Osteoblast (primary cell): ENCODE measurements at regions not wholly inside any gene's neighbourhood (a gene's known extent, or its start where the extent isn't known, plus 50 kb on each side); places are given as distances from the start of the nearest gene placed in this dataset.
"Not testable (repeated sequence)": the region's sequence is repeated elsewhere in the genome, so short reads cannot be mapped to it uniquely, and the experiment has no call there.

ENCODE experiments used
- DNase-seq: peaks from one replicate; pipeline ENCODE4 v3.0.0; 2011; ENCODE audit warnings: low spot score, mixed read lengths; ENCODE audit not compliant: insufficient read length; ENCODE audit errors: missing footprints
- H2AFZ ChIP-seq: 2 replicates; pipeline ENCODE4 v1.6.0; 2011; ENCODE audit warnings: mild to moderate bottlenecking, low read length
- H3K27ac ChIP-seq: 2 replicates; pipeline ENCODE4 v1.5.1; 2011; ENCODE audit warnings: mild to moderate bottlenecking, low read depth, low read length, moderate library complexity
- H3K27me3 ChIP-seq: 2 replicates; pipeline ENCODE4 v1.6.0; 2012; ENCODE audit warnings: mild to moderate bottlenecking, control low read depth, inconsistent platforms, low read length, moderate library complexity; ENCODE audit not compliant: insufficient read depth
- H3K36me3 ChIP-seq: 2 replicates; pipeline ENCODE4 v1.5.1; 2011; ENCODE audit warnings: mild to moderate bottlenecking, low read length, control low read depth, moderate library complexity; ENCODE audit not compliant: insufficient read depth
- H3K4me1 ChIP-seq: 2 replicates; pipeline ENCODE4 v1.5.1; 2011; ENCODE audit warnings: mild to moderate bottlenecking, low read length, control low read depth, moderate library complexity; ENCODE audit not compliant: insufficient read depth
- H3K4me2 ChIP-seq: 2 replicates; pipeline ENCODE4 v1.6.0; 2011; ENCODE audit warnings: mild to moderate bottlenecking, low read length; ENCODE audit not compliant: insufficient read depth
- H3K4me3 ChIP-seq: fragments of 200-600 bp; sonication (generic); 3 replicates; pipeline ENCODE4 v1.5.1; 2012; ENCODE audit warnings: mild to moderate bottlenecking, low read length, inconsistent platforms; ENCODE audit not compliant: insufficient read depth
- H3K79me2 ChIP-seq: 2 replicates; pipeline ENCODE4 v1.6.0; 2012; ENCODE audit warnings: mild to moderate bottlenecking, low read length, control low read depth, inconsistent platforms; ENCODE audit not compliant: insufficient read depth
- H3K9me3 ChIP-seq: 2 replicates; pipeline ENCODE4 v1.5.1; 2011; ENCODE audit warnings: low read depth, low read length, control low read depth
- H4K20me1 ChIP-seq: 2 replicates; pipeline ENCODE4 v1.6.0; 2012; ENCODE audit warnings: mild to moderate bottlenecking, low read length, control low read depth; ENCODE audit not compliant: insufficient read depth
- CTCF ChIP-seq: IDR thresholded peaks from 2 replicates; pipeline ENCODE4 v1.5.1; 2011; ENCODE audit warnings: mild to moderate bottlenecking, low read depth, low read length, moderate library complexity; ENCODE audit errors: extremely low read depth

DNA sequence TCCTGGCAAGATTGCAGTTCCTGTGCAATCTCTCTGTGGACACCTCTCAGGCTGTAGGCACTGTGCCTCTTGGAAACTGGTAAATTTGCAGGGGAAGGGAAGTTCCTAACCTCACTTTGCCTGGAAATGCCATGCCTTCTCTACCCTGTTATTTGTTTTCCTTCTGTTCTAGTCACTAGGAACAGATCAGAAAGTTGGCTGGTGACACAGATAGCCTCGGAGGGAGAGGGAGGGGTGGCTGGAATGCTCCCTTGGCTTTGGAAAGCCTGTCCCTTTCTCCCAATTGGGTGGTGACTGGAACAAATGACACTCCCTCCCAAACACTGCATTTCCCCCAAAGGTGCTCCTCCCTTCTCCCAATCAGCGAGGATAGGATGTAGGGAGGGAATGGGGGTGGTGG lies 131.5 kb upstream of the F13A1 start:
- no peak overlapping the region for H3K27ac ChIP-seq
- no peaks in the 10 kb centered on the region for H3K27me3 ChIP-seq
- H3K4me2 ChIP-seq, result no peak overlapping the region
- no peaks in the 10 kb centered on the region for H4K20me1 ChIP-seq
- TF ChIP-seq CTCF, result no peak
- no peaks in the 10 kb centered on the region for H3K9me3 ChIP-seq
- H3K4me1 ChIP-seq, result no peaks in the 10 kb centered on the region
- DNase-seq, result no peak
- no peak overlapping the region for H2AFZ ChIP-seq
- no peak overlapping the region for H3K4me3 ChIP-seq
- no peaks in the 10 kb centered on the region for H3K79me2 ChIP-seq
- no peaks in the 10 kb centered on the region for H3K36me3 ChIP-seq

DNA sequence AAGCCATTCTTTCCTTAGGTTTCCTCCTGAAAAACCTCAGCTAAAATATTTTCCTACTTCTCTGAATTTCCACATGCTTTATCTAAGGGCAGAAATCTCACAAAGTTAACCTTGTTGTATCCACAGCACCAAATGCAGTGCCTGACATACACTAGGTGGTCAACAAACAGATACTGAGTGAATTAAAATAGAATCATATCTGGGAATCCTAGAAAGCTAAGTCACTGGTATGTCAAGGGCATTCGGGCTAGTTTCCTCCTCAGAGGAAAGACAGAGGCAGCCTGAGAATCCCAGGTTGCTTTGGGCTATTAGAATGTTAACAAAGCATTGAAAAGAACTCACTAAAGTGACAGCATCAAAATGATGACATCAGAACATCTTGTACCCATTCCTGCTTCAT lies 132.7 kb upstream of the F13A1 start:
- no peak for TF ChIP-seq CTCF
- Histone ChIP-seq H4K20me1 (no peaks in the 10 kb centered on the region), H3K27me3 (no peaks in the 10 kb centered on the region), H3K9me3 (no peaks in the 10 kb centered on the region), H3K36me3 (no peaks in the 10 kb centered on the region), H3K4me3 (no peak overlapping the region), H2AFZ (no peak overlapping the region), H3K4me1 (no peaks in the 10 kb centered on the region), H3K27ac (no peak overlapping the region), H3K79me2 (no peaks in the 10 kb centered on the region), H3K4me2 (no peak overlapping the region)
- DNase-seq, result no peak

DNA sequence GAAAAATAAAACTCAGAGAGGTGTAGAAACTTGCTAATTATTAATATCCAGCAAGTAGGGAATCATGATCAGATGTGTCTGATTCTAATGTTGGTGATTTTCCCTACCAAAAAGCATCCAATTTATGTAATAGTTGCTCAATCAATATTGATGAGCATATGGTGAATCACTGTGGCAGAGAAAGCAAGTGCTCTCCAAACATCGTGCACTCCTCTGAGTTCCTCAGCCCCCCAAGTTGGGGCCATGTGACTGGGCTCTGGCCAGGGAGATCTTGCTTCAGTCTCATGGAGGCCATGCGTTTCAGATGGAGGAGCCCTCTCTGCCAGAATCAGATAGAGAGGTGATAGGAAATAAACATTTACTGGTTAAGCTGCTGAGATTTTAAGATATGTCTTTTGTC lies 133.2 kb upstream of the LY86 start:
- Histone ChIP-seq H4K20me1 (no peaks in the 10 kb centered on the region), H3K79me2 (no peaks in the 10 kb centered on the region), H3K27me3 (no peaks in the 10 kb centered on the region), H3K4me3 (no peak overlapping the region), H3K4me1 (no peaks in the 10 kb centered on the region), H3K27ac (no peak overlapping the region), H3K9me3 (no peaks in the 10 kb centered on the region), H3K4me2 (no peak overlapping the region), H3K36me3 (no peaks in the 10 kb centered on the region), H2AFZ (no peak overlapping the region)
- no peak for TF ChIP-seq CTCF
- DNase-seq, result no peak

GRCh38 chr6:6458172-6458571 lies 130.3 kb upstream of the LY86 start:
- H3K27ac ChIP-seq, result no peak overlapping the region
- H3K4me3 ChIP-seq, result no peak overlapping the region
- no peak overlapping the region for H2AFZ ChIP-seq
- no peaks in the 10 kb centered on the region for H3K4me1 ChIP-seq
- no peaks in the 10 kb centered on the region for H3K79me2 ChIP-seq
- H3K27me3 ChIP-seq, result no peaks in the 10 kb centered on the region
- no peaks in the 10 kb centered on the region for H3K36me3 ChIP-seq
- TF ChIP-seq CTCF, result no peak
- DNase-seq, result no peak
- no peaks in the 10 kb centered on the region for H4K20me1 ChIP-seq
- no peak overlapping the region for H3K4me2 ChIP-seq
- H3K9me3 ChIP-seq, result no peaks in the 10 kb centered on the region

- DNase-seq, H3K79me2 ChIP-seq, H3K4me3 ChIP-seq, H3K9me3 ChIP-seq, H3K27ac ChIP-seq, H3K4me1 ChIP-seq, H4K20me1 ChIP-seq, H3K4me2 ChIP-seq, H3K27me3 ChIP-seq, H3K36me3 ChIP-seq, H2AFZ ChIP-seq: not testable (repeated sequence)
Measured at GRCh38 chr6:6459963-6460362, 128.6 kb upstream of the LY86 start.
